ENCODE measurements at regions not wholly inside any gene's neighbourhood (a gene's known extent, or its start where the extent isn't known, plus 50 kb on each side); places are given as distances from the start of the nearest gene placed in this dataset.

- DNase-seq (ENCODE audit: low spot score) = no peak
Measured at GRCh38 chr9:1331546-1332038, 281.4 kb downstream of the DMRT2 start.

GRCh38 chr9:1332156-1332555 lies 282.0 kb downstream of the DMRT2 start:
- DNase-seq (ENCODE audit: low spot score) = no peak

- no peak for DNase-seq (ENCODE audit: low spot score)
Measured at GRCh38 chr9:1335174-1335573, 285.0 kb downstream of the DMRT2 start.

- DNase-seq (ENCODE audit: low spot score) = no peak
Measured at GRCh38 chr9:1337169-1337568, 287.0 kb downstream of the DMRT2 start.

- no peak for DNase-seq (ENCODE audit: low spot score)
Measured at GRCh38 chr9:1340390-1340789, 290.2 kb downstream of the DMRT2 start.

GRCh38 chr9:1353291-1353690 lies 303.1 kb downstream of the DMRT2 start:
- DNase-seq (ENCODE audit: low spot score) = no peak

- no peak for DNase-seq (ENCODE audit: low spot score)
Measured at GRCh38 chr9:1354086-1354485, 303.9 kb downstream of the DMRT2 start.

GRCh38 chr9:1354606-1355005 lies 304.4 kb downstream of the DMRT2 start:
- DNase-seq (ENCODE audit: low spot score) = no peak

GRCh38 chr9:1355656-1356055 lies 305.5 kb downstream of the DMRT2 start:
- no peak for DNase-seq (ENCODE audit: low spot score)

GRCh38 chr9:1362845-1363244 lies 312.7 kb downstream of the DMRT2 start:
- DNase-seq (ENCODE audit: low spot score) = no peak

- DNase-seq (ENCODE audit: low spot score) = peak; percentile 31
Measured at GRCh38 chr9:1366276-1366675, 316.1 kb downstream of the DMRT2 start.

- DNase-seq (ENCODE audit: low spot score) = no peak
Measured at GRCh38 chr9:1369297-1369696, 319.1 kb downstream of the DMRT2 start.

- DNase-seq (ENCODE audit: low spot score) = no peak
Measured at GRCh38 chr9:1373445-1373844, 323.3 kb downstream of the DMRT2 start.

- no peak for DNase-seq (ENCODE audit: low spot score)
Measured at GRCh38 chr9:1383899-1384455, 333.8 kb downstream of the DMRT2 start.

- DNase-seq (ENCODE audit: low spot score) = no peak
Measured at GRCh38 chr9:1384816-1385215, 334.7 kb downstream of the DMRT2 start.

- DNase-seq (ENCODE audit: low spot score) = no peak
Measured at GRCh38 chr9:1386420-1386819, 336.3 kb downstream of the DMRT2 start.

GRCh38 chr9:1388216-1388615 lies 338.1 kb downstream of the DMRT2 start:
- DNase-seq (ENCODE audit: low spot score) = no peak

- peak; percentile 6 for DNase-seq (ENCODE audit: low spot score)
Measured at GRCh38 chr9:1400983-1401382, 350.8 kb downstream of the DMRT2 start.

- DNase-seq (ENCODE audit: low spot score) = no peak
Measured at GRCh38 chr9:1404940-1405339, 354.8 kb downstream of the DMRT2 start.

GRCh38 chr9:1411826-1412225 lies 361.7 kb downstream of the DMRT2 start:
- DNase-seq (ENCODE audit: low spot score) = no peak

GRCh38 chr9:1414711-1415131 lies 364.6 kb downstream of the DMRT2 start:
- no peak for DNase-seq (ENCODE audit: low spot score)

GRCh38 chr9:1415146-1415545 lies 365.0 kb downstream of the DMRT2 start:
- no peak for DNase-seq (ENCODE audit: low spot score)

- DNase-seq (ENCODE audit: low spot score) = no peak
Measured at GRCh38 chr9:1416261-1416660, 366.1 kb downstream of the DMRT2 start.

- DNase-seq (ENCODE audit: low spot score) = no peak
Measured at GRCh38 chr9:1421436-1421835, 371.3 kb downstream of the DMRT2 start.

- DNase-seq (ENCODE audit: low spot score) = no peak
Measured at GRCh38 chr9:1427875-1428274, 377.7 kb downstream of the DMRT2 start.
